GM18861 (cell line): ENCODE measurements at regions not wholly inside any gene's neighbourhood (a gene's known extent, or its start where the extent isn't known, plus 50 kb on each side); places are given as distances from the start of the nearest gene placed in this dataset.

Experiments
- ATAC-seq: cut with Tn5 transposase; IDR thresholded peaks from one replicate; pipeline ENCODE4 v1.9.1; 2021; ENCODE audit not compliant: unreplicated experiment

GRCh38 chr20:58019027-58019849, 209.2 kb downstream of the ANKRD60 start:
- no peak for ATAC-seq

DNA sequence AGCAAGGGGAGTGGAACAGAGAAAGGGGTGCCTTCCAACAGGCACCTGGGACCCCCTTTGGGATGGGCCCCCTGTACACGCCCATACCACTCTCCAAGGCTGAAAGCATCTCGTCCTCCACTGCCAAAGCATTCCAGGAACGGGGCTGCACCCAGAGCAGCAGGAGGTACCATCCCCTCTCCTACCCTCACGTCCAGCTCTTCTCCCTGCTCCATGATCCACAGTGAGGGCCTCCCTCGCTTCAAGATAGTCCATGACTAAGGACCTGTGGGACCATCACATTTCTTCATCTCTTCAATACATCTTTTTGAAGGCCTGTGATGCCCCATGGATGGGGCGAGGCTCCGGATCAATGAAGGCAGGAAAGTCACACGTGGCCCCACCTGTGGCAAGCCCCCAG, 209.9 kb downstream of the ANKRD60 start:
- ATAC-seq, result no peak

GRCh38 chr20:58017970-58018530, 210.4 kb downstream of the ANKRD60 start:
- ATAC-seq, result no peak

DNA sequence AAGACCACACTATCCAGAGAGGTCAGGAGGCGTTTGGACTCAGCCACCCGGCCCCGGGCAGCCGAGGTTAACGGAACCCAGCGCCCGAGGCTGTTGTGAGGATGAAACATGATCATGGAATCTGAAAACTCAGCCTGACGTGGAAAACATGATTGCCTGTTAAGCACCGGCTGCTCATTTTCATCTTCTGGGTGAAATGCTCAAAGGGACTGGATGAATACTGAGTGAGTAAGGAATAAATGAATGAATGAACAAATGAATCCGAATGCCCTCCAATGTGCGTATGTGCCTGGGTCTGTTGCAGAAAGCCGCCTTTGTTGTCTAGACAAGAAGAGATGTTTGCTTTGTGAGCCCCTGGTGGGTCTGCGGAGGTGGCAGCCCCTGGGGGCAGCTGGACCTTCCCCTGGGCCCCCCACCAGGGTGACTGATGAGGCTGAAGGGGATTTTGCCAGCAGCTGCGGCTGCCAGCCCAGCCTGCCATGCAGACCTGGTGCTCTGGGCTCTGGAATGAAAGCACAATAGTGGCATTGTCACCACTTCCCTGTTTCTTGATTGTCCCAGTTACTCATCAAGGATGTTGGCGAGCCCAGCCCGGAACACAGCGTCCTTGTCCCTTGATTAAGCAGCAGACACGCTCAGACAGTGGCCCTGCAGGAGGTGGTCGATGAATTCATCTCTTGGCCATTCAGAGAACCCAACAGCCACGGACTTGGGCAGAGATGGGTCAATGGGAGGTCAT, 211.1 kb downstream of the ANKRD60 start:
- no peak for ATAC-seq

- ATAC-seq, result no peak
These were observed 211.7 kb downstream of the ANKRD60 start for GRCh38 chr20:58016779-58017178.

- ATAC-seq, result no peak
These were observed 213.7 kb downstream of the ANKRD60 start for GRCh38 chr20:58014628-58015315.

DNA sequence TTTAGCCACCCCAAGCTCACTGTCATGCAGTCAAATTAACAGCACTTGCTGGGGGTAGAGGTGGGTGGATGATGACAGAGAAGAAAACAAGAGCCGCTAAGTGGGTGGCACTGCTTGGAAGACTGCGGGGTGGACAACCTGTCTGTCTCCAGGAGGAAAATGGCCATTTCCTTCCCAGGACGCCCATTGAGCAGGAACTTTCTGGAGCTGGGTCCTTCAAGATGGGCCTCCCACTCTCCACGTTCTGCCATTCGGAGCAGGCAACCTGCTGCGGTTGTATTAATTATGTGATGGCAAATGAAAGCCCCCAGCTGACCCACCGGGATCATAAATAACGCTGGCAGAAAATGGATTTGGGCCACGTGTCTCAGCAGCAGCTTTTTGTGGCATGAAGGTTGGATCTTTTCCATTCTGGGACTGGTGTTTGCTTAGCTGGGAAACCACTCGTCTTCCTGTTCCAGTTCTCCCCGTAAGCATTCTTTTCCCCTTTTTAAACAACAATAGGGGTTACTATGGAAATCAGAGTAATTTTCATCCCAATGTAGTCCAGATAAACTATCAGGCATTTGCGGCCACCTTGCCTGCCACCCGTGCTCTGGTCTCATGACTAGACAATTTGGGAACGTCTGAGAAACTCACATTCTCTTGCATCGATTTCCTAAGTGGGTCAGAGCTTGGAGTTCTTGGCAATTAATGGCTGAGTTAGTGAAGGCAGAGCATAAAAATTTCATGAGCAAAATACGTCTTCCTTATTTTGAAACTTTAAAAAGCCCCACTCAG, 215.5 kb downstream of the ANKRD60 start:
- no peak for ATAC-seq

DNA sequence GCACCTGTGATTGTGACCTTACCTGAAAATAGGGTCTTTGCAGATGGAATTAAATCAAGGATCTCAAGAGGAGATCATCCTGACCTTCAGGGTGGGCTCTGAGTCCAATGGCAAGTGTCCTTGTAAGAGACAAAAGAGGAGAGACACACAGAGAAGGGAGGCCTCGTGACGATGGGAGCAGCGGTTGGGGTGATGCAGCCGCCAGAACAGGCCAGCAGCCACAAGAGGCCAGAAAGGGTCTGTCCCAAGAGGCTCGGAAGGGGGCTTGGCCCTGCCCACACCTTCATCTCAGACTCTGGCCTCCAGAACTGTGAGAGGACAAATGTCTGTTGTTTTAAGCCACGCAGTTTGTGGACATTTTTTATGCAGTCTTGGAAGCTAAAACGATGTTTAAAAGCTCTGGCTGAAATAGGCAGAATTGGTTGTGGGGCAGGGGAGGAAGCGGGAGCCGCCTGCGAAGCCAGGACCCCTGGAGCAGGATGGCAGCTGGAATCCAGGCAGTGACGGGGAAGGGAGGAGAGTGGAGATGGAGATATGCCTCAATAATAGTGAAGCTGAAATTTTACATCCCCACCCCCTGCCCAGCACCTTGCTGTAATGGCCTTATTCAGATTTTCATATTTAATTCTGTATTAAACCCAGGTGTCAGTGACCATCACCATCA, 216.4 kb downstream of the ANKRD60 start:
- ATAC-seq, result no peak

GRCh38 chr20:58011106-58011946, 217.1 kb downstream of the ANKRD60 start:
- no peak for ATAC-seq

GRCh38 chr20:58010666-58011065, 217.8 kb downstream of the ANKRD60 start:
- no peak for ATAC-seq

DNA sequence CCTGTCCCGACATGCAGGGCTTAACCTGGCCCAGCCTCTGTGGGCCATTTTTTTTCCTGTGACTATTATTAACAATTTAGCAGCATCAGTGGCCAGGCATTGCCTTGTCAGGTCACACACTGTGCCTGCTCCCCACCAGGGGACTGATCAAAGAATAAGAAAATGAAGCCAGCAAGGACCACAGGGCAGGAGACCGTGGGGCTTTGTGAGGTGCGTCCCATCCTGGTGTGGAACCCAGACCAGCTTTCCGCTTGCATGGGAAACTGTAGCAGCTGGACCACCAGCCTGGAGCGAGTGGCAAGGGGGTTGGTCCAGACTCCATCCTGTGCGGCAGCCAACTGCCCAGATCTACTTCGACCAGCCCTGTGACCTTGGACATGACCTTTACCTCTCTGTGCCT, 218.3 kb downstream of the ANKRD60 start:
- ATAC-seq, result no peak

DNA sequence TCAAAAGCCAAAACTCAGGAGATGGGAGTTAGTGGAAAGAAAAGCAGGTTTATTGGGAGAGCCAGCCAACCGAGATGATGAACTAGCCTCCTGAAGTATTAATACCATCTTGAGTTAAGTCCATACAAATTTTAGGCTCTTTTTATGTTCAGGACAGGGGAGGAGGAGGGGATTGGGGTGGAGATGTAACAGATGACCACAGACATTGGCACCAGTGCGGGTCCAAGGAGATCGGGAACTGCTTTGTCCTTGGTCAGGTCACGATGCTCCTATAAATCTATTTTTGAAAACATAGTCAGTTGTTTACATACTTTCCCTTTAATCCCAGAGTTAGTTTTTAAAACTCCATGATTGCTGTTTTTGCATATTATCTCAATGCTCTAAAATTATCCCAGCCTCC, 219.6 kb downstream of the ANKRD60 start:
- ATAC-seq, result no peak

- ATAC-seq, result no peak
These were observed 220.0 kb downstream of the ANKRD60 start for GRCh38 chr20:58008413-58008812.

DNA sequence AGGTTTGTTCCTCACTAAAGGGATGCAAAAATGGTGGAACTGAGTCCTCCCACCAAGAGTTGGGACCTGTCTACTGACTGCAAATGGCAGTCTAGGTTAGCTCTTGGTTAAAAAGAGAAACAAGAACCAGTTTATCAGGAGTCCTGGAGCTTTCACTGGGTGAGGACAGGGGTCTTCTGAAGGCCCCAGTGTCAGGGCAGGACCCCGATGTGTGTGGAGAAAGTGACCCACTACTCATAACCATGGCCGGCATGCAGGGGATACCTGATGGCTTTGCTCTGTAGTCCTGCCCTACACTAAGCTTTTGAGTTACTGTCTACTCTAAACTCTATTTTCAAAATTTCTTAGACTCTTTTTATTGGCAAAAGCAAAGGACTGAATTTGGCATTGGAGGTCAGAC, 220.5 kb downstream of the ANKRD60 start:
- ATAC-seq, result no peak

GRCh38 chr20:58006346-58007316, 221.8 kb downstream of the ANKRD60 start:
- no peak for ATAC-seq

DNA sequence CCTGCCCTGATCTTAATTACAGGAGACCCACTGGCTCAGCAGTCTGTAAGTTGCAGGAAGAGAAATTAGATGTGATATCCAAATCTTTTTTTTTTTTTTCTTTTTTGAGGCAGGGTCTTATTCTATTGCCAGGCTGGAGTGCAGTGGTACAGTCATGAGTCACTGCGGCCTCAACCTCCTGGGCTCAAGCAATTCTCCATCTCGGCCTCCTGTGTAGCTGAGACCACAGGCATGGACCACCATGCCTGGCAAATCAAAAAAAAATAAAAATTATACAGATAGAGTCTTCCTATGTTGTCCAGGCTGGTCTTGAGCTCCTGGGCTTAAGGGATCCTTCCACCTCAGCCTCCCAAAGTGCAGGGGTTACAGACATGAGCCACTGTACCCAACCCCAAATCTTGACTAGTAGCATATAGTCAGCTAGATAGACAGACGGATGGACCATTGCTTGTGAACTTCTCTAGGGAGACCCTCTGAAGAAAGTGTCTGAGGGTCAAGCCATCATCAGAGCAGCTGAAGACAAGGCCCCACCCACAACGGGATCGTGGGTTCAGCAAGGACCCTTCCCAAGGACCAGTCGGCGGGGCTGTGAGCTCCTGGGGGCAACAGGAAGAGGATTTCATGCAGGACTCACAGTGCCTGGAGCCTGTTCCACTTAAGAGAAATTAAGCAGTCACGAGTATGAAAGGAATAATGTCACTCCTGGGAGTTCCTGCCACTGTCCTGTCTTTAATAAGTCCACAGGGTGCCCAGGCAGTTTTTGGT, 222.7 kb downstream of the ANKRD60 start:
- ATAC-seq, result no peak

DNA sequence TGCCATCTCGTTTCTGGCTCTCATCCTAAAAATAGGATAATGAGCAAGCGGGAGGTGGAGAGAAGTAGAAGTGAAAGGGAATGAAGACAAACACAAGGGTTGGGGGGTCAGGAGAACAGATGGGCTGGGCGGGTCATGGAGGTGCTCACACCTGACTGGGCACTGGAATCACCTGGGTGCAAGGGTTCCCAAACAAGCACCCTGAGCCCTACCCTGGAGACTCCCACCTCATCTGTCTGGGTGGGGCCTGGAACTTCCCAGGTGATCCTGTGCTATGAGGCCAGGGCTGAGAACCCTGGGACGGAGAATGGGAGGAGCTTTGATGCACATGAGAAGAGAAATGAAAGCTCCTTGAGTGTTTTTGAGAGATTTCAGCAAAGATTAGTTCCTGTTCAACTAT, 223.6 kb downstream of the ANKRD60 start:
- no peak for ATAC-seq
